GM19043 (cell line): ENCODE measurements at regions not wholly inside any gene's neighbourhood (a gene's known extent, or its start where the extent isn't known, plus 50 kb on each side); places are given as distances from the start of the nearest gene placed in this dataset.

Experiments used
- ATAC-seq: cut with Tn5 transposase; IDR thresholded peaks from one replicate; pipeline ENCODE4 v1.9.1; 2021; ENCODE audit warnings: low read depth; ENCODE audit not compliant: unreplicated experiment

DNA sequence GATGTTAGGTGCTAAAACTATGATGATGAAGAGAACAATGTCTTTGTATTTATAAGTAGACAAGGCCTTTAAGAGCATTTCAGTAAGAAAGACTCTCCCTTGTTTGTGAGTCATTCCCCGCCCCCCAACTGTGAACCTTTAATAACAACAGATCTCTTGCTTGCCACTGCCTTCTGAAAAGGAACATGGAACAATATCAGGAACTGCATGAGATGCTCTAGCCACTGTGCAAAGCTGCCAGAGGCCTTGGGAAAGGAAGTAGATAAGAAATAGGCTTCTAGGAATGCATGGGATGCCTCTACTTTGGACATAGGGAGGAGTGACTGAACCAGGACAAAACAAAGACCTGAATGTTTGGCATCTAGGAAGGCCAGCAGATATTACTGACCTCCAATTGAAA, 296.1 kb upstream of the MPDZ start:
- no peak for ATAC-seq

- no peak for ATAC-seq
Measured at GRCh38 chr9:13570068-13570974, 290.8 kb upstream of the MPDZ start.

DNA sequence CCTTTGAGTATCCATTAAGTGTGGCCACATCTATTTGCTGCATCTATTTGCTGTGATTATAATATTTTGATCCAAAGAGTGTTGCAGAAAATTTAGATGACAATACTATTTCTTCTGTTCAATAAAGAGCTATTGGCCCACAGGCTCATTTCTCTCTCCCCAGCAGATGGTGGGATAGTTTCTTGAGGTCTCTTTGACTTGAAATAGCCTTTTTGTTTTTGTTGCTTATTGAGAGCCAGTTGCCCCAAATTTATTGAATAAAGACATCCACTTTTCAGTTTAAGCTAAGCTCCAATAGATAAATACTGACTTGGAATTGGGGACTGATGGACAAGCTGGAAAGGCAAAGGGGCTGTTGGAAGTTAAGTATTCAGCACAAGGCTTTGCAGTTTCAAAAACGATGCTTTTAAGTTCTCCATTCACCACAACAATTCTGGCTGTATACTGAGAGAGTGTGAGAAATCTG, 290.1 kb upstream of the MPDZ start:
- no peak for ATAC-seq

- no peak for ATAC-seq
Measured at GRCh38 chr9:13568841-13569601, 289.5 kb upstream of the MPDZ start.

DNA sequence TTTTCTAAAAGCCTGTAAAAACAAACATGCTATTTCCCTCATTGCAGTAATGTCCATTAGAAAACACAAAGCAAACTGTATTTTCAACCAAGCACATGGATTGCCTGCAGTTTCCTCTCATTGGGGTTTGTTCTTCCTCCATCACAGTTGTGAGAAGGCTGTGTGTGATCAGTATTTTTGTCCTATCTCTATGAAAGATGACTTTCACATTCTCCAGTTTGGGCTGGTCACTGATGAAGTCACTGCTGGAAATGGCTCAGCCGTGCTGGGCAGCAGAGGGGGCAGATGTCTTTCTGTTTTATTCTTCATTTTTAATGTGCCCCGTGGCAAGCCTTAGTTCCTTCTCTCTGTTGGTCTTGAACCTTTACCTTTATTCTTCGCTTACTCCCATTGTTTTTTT, 288.9 kb upstream of the MPDZ start:
- no peak for ATAC-seq

- no peak for ATAC-seq
Measured at GRCh38 chr9:13567833-13568232, 288.3 kb upstream of the MPDZ start.

- ATAC-seq: no peak
Measured at GRCh38 chr9:13557746-13558145, 278.3 kb upstream of the MPDZ start.

DNA sequence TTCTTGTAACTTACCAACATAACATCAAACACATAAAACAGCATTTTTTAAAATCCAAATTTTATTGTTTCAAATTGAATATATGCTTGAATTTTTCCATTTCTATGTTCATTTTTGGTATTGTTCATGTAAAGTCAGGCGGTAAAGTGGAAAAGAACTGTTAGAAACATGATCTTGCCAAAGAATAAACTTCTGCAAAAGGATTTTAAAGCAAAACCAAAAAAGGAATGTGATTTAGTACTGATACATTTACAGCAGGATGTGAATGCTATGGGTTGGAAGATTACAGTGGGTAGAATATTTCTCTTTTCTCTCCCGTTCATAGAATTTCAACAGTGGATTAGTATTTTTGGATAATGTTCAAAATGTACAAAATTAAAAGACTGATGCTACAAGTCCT, 277.2 kb upstream of the MPDZ start:
- ATAC-seq: no peak

DNA sequence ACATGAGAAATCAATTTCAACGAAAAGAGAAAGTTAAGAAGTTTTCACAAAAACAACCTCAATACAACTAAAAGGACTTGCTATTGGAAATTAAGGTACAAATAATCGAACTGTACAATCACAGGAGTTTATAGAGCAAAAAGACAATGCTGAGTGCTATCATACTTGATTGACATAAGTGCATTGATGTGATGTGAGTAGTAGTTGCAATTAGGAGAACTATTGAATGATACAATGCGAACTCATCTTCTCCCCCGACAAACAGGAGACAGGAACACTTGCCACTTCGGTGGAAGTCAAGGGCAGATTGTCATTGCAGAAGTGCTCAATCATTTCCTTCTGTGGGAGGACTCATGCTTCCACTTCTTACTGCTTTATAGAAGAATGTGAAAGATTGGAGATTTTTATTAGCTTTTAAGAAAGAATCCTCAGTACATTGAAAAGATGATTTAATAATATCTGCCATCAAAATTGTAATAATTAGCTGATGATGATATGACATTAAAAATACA, 276.6 kb upstream of the MPDZ start:
- ATAC-seq: no peak

DNA sequence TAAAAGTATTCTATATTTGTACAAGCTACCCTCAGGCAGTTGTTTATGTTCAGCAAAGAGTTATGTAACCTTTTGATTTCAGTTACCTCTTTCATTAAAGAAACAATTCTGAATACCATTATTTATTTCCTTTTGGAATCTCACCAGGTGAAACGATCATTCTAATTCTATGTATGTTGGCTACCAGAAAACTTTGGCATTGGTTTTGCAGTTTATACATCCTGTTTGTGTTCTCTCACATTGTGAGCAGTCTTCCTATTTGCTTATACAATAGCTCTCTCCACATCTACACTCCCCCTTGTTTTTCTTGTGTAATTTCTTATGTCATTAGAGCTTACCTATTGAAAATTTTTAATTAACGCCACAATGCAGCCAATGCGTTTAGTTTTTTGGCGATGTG, 276.0 kb upstream of the MPDZ start:
- no peak for ATAC-seq

DNA sequence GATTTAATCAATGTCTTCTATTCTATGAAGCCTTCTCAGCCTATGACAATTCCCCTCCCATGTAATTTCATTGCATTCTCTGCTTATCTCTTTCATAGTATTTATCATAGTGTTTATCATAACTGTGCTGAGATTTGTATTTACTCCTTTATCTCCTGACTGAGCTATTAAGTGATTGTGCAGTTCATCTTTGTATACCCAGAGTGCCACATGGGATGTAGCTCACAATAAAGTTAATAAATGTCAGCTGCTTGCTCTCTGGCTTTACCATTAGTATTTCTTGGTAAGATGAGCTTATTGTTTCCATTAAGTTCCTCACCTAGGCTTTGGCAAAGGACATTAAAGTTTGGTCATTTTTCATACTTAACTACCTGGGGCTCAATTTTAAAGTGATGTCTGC, 275.1 kb upstream of the MPDZ start:
- no peak for ATAC-seq

GRCh38 chr9:13552606-13553215, 273.2 kb upstream of the MPDZ start:
- ATAC-seq: no peak

- no peak for ATAC-seq
Measured at GRCh38 chr9:13550519-13550918, 271.0 kb upstream of the MPDZ start.

- ATAC-seq: no peak
Measured at GRCh38 chr9:13548535-13548934, 269.0 kb upstream of the MPDZ start.

- ATAC-seq: no peak
Measured at GRCh38 chr9:13535141-13535540, 255.6 kb upstream of the MPDZ start.

DNA sequence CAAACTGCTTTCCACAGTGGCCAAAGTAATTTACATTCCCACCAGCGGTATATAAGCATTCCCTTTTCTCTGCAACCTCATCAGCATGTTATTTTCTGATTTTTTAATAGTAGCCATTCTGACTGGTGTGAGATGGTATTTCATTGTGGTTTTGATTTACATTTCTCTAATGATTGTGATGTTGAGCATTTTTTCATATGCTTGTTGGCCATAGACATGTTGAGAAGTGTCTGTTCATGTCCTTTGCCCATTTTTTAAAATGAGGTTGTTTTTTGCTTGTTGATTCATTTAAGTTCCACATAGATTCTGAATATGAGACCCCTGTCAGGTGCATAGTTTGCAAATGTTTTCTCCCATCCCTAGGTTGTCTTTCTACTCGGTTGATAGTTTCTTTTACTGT, 254.5 kb upstream of the MPDZ start:
- no peak for ATAC-seq

- ATAC-seq: no peak
Measured at GRCh38 chr9:13532407-13532806, 252.9 kb upstream of the MPDZ start.

GRCh38 chr9:13529321-13530104, 250.0 kb upstream of the MPDZ start:
- no peak for ATAC-seq

- ATAC-seq: no peak
Measured at GRCh38 chr9:13524245-13524644, 244.8 kb upstream of the MPDZ start.

DNA sequence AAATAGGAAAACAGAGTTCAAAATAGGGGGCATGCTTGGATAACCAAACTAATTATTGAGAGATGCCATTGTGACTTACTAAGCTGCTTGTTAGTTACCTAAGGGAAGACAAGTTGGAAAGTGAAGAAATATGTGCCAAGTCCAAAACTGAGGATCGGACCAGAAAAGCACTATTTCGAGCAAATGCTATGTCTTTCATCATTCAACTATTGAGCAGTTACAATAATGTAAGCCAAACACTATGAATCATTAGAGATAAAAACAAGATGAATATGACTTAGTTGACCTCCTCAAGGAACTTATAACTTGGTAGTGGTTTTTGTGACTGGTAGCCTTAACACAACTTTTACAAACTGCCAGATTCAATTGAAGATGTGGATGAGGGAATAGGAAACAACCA, 240.6 kb upstream of the MPDZ start:
- ATAC-seq: no peak
